HCT116 (cell line): ENCODE measurements at regions not wholly inside any gene's neighbourhood (a gene's known extent, or its start where the extent isn't known, plus 50 kb on each side); places are given as distances from the start of the nearest gene placed in this dataset.

Source experiments
- ATAC-seq: fragments of 200-7000 bp; cut with Tn5 transposase; 2 replicates; pipeline ENCODE4 v1.9.1; 2020; ENCODE audit warnings: mild to moderate bottlenecking, moderate library complexity
- BruUV-seq: library from RNA; stranded (reverse); fragments of 400-500 nt; replicated peaks from 2 replicates; lab custom pipeline; 2021; lab: Mats Ljungman, UMichigan
- CTCF ChIA-PET: fragments of 300-600 bp; sonication (Branson Sonifier 250); formaldehyde crosslinking; loops from one replicate; lab custom pipeline; 2021; ENCODE audit warnings: antibody characterized with exemption; lab: Charles Lee
- POLR2A ChIA-PET: fragments of 300-600, 350-600 bp; sonication (Branson Sonifier 250); formaldehyde crosslinking; loops from one replicate; lab custom pipeline; 2021; ENCODE audit warnings: antibody characterized with exemption; lab: Charles Lee
- RAD21 ChIA-PET, 2 experiments: fragments of 300-600 bp; sonication (Branson Sonifier 250); formaldehyde crosslinking; loops; one replicate each; lab custom pipeline; 2023; ENCODE audit warnings: low total read pairs in 2 of 2; ENCODE audit not compliant: uncharacterized antibody in 2 of 2, unreplicated experiment in 2 of 2, low non-redundant PET in 1 of 2; lab: Charles Lee
- DNase-seq: peaks from one replicate; pipeline ENCODE4 v3.0.0-alpha.2; 2010; ENCODE audit warnings: low read depth, low spot score
- H2AFZ ChIP-seq: fragments of 200-600 bp; shearing (Covaris generic), sonication (generic); 2 replicates; pipeline ENCODE4 v1.6.1; 2017; ENCODE audit warnings: low read depth, mixed run types, mixed read lengths, antibody characterized with exemption, low read length; ENCODE audit not compliant: poor library complexity, severe bottlenecking
- H3K27ac ChIP-seq: 2 replicates; pipeline ENCODE4 v1.5.1; 2012; ENCODE audit warnings: low read depth, low read length
- H3K27me3 ChIP-seq: fragments of 200-600 bp; sonication (generic); 2 replicates; pipeline ENCODE4 v1.6.1; 2016; ENCODE audit warnings: mixed run types, low read length, mixed read lengths; ENCODE audit not compliant: insufficient read depth
- H3K36me3 ChIP-seq, 2 experiments: fragments of 200-500 bp in 1 of 2; fragments of 200-600 bp in 1 of 2; sonication (Bioruptor generic) in 1 of 2; sonication (generic) in 1 of 2; 2 replicates each; pipeline versions ENCODE4 v1.5.1 to v1.6.1; 2014 to 2016; ENCODE audit warnings: low read length in 2 of 2, inconsistent platforms in 1 of 2, mixed read lengths in 1 of 2, mixed run types in 1 of 2; ENCODE audit not compliant: insufficient read depth in 2 of 2, control insufficient read depth in 1 of 2
- H3K4me1 ChIP-seq, 2 experiments: fragments of 200-600 bp in 1 of 2; sonication (generic) in 1 of 2; 2 replicates each; pipeline versions ENCODE4 v1.5.1 to v1.6.1; 2012 to 2017; ENCODE audit warnings: low read length in 2 of 2, inconsistent platforms in 1 of 2, mild to moderate bottlenecking in 1 of 2, mixed read lengths in 1 of 2, mixed run types in 1 of 2, moderate library complexity in 1 of 2; ENCODE audit not compliant: insufficient read depth in 2 of 2, control insufficient read depth in 1 of 2
- H3K4me2 ChIP-seq: fragments of 200-600 bp; sonication (generic); 2 replicates; pipeline ENCODE4 v1.6.1; 2017; ENCODE audit warnings: mixed run types, low read length, mixed read lengths
- H3K4me3 ChIP-seq, 2 experiments: fragments of 200-600 bp in 1 of 2; sonication (generic) in 1 of 2; replicated peaks in 1 of 2; 2 replicates each; pipeline ENCODE4 v1.5.1; 2011 to 2016; ENCODE audit warnings: low read length in 2 of 2, control low read depth in 1 of 2, low read depth in 1 of 2, mild to moderate bottlenecking in 1 of 2, mixed read lengths in 1 of 2, mixed run types in 1 of 2
- H3K79me2 ChIP-seq: fragments of 200-600 bp; sonication (generic); 2 replicates; pipeline ENCODE4 v1.6.1; 2017; ENCODE audit warnings: mild to moderate bottlenecking, mixed run types, low read length, moderate library complexity, mixed read lengths; ENCODE audit not compliant: insufficient read depth
- H3K9ac ChIP-seq: fragments of 200-600 bp; sonication (generic); 2 replicates; pipeline ENCODE4 v1.6.1; 2016; ENCODE audit warnings: low read length, mixed read lengths
- H3K9me2 ChIP-seq: fragments of 200-600 bp; sonication (generic), shearing (Covaris generic); 2 replicates; pipeline ENCODE4 v1.6.1; 2017; ENCODE audit warnings: mixed run types, mild to moderate bottlenecking, moderate library complexity; ENCODE audit not compliant: insufficient read depth
- H3K9me3 ChIP-seq, 2 experiments: fragments of 200-500 bp in 1 of 2; fragments of 200-600 bp in 1 of 2; sonication (Bioruptor generic) in 1 of 2; sonication (generic) in 1 of 2; 2 replicates each; pipeline ENCODE4 v1.6.1; 2014 to 2017; ENCODE audit warnings: low read length in 2 of 2, mixed read lengths in 2 of 2, inconsistent platforms in 1 of 2, low read depth in 1 of 2, mild to moderate bottlenecking in 1 of 2, mixed run types in 1 of 2, moderate library complexity in 1 of 2; ENCODE audit not compliant: control insufficient read depth in 1 of 2, insufficient read depth in 1 of 2
- H4K20me1 ChIP-seq: fragments of 200-600 bp; sonication (generic), shearing (Covaris generic); 2 replicates; pipeline ENCODE4 v1.6.1; 2017; ENCODE audit warnings: mixed run types, mild to moderate bottlenecking, moderate library complexity; ENCODE audit not compliant: insufficient read depth
- ATF3 ChIP-seq: IDR thresholded peaks from 2 replicates; pipeline ENCODE4 v1.6.1; 2012
- CBX3 ChIP-seq: IDR thresholded peaks from 2 replicates; pipeline ENCODE4 v1.6.1; 2012; ENCODE audit warnings: low read depth
- EZH2phosphoT487 ChIP-seq: fragments of 200-600 bp; IDR thresholded peaks from 2 replicates; pipeline ENCODE4 v1.6.1; 2018; ENCODE audit warnings: antibody characterized with exemption, borderline replicate concordance
- POLR2A ChIP-seq: IDR thresholded peaks from 2 replicates; pipeline ENCODE4 v1.7.0; 2011; ENCODE audit warnings: borderline replicate concordance; ENCODE audit not compliant: insufficient read depth, insufficient read length; ENCODE audit errors: extremely low read depth
- SIN3A ChIP-seq: IDR thresholded peaks from 2 replicates; pipeline ENCODE4 v1.6.1; 2012; ENCODE audit warnings: low read depth
- TCF7L2 ChIP-seq: IDR thresholded peaks from 2 replicates; pipeline ENCODE4 v1.7.0; 2011; ENCODE audit warnings: borderline replicate concordance, inconsistent platforms; ENCODE audit not compliant: insufficient read depth, insufficient read length; ENCODE audit errors: extremely low read depth
- YY1 ChIP-seq: IDR thresholded peaks from 2 replicates; pipeline ENCODE4 v1.6.1; 2011; ENCODE audit warnings: low read length, low read depth, moderate library complexity, mild to moderate bottlenecking; ENCODE audit not compliant: insufficient replicate concordance; ENCODE audit errors: extremely low read depth
- ZBTB33 ChIP-seq: IDR thresholded peaks from 2 replicates; pipeline ENCODE4 v1.6.1; 2011; ENCODE audit warnings: mild to moderate bottlenecking, low read length, moderate library complexity; ENCODE audit not compliant: insufficient replicate concordance; ENCODE audit errors: extremely low read depth
- ZNF274 ChIP-seq: fragments of 200-500 bp; sonication (Bioruptor generic); IDR thresholded peaks from 2 replicates; pipeline ENCODE4 v1.6.1; 2014; ENCODE audit warnings: mild to moderate bottlenecking, low read depth, low read length, inconsistent platforms
- intact Hi-C: fragments of 100-400 bp; cut with micrococcal nuclease; formaldehyde crosslinking; loops from 2 replicates; pipeline ENCODE4 v1.10.0; 2022

- TF ChIP-seq POLR2A (no peak), ZBTB33 (no peak), CBX3 (no peak), ATF3 (no peak), TCF7L2 (no peak), SIN3A (no peak)
- Histone ChIP-seq H3K4me2 (no peak overlapping the region), H2AFZ (no peak overlapping the region), H4K20me1 (no peaks in the 10 kb centered on the region), H3K4me3 (no peak overlapping the region), H3K9ac (no peak overlapping the region), H3K79me2 (no peaks in the 10 kb centered on the region), H3K36me3 (no peaks in the 10 kb centered on the region), H3K27ac (no peak overlapping the region), H3K9me2 (no peaks in the 10 kb centered on the region), H3K9me3 (peaks cover 28 to 30% of the 10 kb centered on the region in 2 experiments; a peak in 2 of 4 replicates), H3K27me3 (no peaks in the 10 kb centered on the region), H3K4me1 (no peaks in the 10 kb centered on the region)
- intact Hi-C loops, result no loop called here
- POLR2A ChIA-PET, result no interaction called here
- ATAC-seq (no peak), DNase-seq (no peak)
- RAD21 ChIA-PET, result no interaction called here
- BruUV-seq, result no TSS peak
- CTCF ChIA-PET, result no interaction called here
These were observed 1231.6 kb downstream of the SORCS3 start for GRCh38 chr10:105872665-105873064.

GRCh38 chr10:105868935-105869334, 1227.8 kb downstream of the SORCS3 start:
- POLR2A ChIA-PET, result no interaction called here
- Histone ChIP-seq H3K9ac (no peak overlapping the region), H3K4me1 (no peaks in the 10 kb centered on the region), H3K36me3 (no peaks in the 10 kb centered on the region), H4K20me1 (no peaks in the 10 kb centered on the region), H3K4me2 (no peak overlapping the region), H3K9me2 (no peaks in the 10 kb centered on the region), H3K9me3 (peaks cover 20 to 24% of the 10 kb centered on the region in 2 experiments; a peak in 3 of 4 replicates), H2AFZ (no peak overlapping the region), H3K4me3 (no peak overlapping the region), H3K27me3 (no peaks in the 10 kb centered on the region), H3K27ac (no peak overlapping the region), H3K79me2 (no peaks in the 10 kb centered on the region)
- RAD21 ChIA-PET, result no interaction called here
- intact Hi-C loops, result no loop called here
- DNase-seq (no peak), ATAC-seq (no peak)
- CTCF ChIA-PET, result no interaction called here
- no peak for TF ChIP-seq EZH2phosphoT487
- no peak for TF ChIP-seq YY1
- no peak for TF ChIP-seq CBX3
- TF ChIP-seq ZNF274, result no peak
- BruUV-seq, result no TSS peak
